OCI-M2 (cell line): ENCODE measurements at regions not wholly inside any gene's neighbourhood (a gene's known extent, or its start where the extent isn't known, plus 50 kb on each side); places are given as distances from the start of the nearest gene placed in this dataset.
A peak's percentile ranks its signal among the peaks of the same experiment; 100 is the strongest.

Experiments
- DNase-seq: peaks from one replicate; lab custom pipeline; 2025; ENCODE audit not compliant: unreplicated experiment; lab: John Stamatoyannopoulos, UW

DNA sequence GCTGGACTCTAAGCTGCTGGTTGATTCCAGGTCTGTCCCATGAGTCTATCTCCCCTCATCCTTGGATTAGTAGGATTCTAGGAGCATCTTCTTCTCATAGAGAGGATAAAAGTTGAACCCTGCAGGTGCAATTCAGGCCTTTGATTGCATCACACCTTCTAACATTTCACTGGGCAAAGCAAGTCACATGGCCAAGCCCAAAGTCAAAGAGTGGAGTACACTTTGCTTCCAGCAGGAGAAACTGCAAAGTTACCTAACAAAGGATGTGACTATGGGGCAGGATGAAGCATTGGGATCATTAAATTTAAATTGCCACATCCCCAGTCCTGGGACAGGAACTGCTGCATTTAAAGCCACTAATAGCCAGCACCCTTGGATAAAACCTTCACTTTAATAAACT lies 51.0 kb upstream of the EGFLAM start:
- no peak for DNase-seq

DNA sequence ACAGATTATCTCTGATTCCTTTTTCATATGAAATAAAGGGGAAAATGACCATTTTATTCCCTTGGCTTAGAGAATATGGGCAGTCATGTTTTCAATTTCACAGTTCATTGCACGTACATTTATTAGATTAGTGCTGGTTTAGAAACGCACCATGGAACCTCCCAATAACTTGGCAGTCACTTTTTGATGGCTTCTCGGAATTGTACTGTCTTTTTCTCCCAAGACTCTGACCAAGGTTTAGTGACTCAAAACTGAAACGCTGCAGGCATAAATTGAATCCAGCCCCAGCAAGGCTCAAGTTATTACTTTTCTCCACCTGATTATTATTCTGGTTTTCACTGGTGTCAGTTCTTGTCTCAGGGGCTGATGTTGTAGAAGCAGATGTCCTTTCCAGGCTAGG lies 55.6 kb upstream of the EGFLAM start:
- DNase-seq: no peak

DNA sequence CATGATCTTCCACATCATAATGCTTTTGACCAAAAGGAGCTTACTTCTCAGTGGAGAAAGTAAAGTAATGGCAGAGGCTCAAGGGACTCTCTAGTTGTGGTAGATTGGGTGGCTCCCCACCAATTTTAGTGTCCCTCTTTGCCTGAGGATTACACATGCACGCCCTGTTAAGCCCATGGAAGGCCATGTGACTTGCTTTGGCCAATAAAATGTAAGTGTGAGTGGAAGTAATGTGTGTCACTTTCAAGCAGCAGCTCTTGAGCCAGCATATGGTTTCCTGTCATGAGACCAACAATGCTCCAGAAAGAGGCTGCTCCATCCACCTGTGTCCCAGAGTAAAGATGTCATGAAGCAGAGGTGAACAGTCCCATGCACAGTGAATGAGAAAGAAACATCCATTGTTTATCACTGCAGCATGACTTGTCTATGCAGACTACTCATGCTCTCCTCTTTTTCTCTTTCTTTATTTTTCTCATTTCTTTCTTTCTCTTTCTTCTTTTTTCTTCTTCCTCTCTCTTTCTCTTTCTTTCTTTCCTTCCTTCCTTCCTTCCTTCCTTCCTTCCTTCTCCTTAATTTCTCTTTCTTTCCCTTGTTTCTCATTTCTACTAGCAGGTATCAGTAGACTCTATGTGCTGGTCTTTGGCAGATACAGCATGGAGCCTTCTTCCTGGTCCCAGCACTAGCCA lies 57.3 kb upstream of the EGFLAM start:
- no peak for DNase-seq

DNA sequence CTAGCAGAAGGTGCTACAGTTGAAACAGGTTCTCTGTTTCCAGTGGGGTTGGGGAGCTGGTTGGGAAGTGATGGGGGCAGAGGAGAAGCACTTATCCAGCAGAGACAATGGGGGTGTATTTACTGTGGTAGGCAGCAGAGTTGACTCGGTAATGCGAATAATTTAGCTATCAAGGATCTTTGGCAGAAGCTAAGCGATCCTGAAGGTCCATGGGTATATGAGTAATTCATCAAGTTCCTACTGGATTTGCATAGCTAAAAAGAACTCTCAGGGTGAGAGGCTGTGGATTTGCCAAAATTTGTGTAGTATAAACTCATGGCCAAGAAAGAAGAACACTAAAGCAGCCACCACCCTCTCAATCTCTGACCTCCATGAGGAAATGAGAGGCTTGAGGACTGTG lies 61.2 kb upstream of the EGFLAM start:
- no peak for DNase-seq

DNA sequence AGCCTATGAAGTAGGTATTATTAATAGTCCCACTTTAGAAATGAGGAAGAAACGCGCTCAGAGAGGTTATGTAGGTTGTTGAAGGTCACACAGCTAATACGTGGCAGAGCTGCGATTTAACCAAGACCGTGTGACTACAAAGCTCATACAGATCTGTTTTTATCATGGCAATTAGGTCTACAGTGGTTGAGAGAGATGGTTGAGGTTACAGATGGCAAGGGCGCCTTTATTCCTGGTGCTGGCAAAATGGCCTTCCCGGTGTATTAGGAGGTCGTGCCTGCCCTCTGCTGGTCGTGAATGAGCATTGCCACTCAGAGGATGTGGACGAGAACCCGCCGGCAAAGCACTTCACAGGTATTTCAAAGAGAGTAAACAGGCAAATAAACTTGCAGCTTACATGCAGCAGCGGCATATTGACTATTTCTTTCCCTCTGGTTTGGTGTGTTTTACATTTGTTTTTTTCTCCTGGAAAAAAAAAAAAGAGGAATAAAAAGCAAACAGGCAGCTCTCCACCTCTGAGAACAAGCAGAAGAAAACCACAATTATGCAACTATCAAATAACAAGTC lies 65.3 kb upstream of the EGFLAM start:
- peak; percentile 2 for DNase-seq

DNA sequence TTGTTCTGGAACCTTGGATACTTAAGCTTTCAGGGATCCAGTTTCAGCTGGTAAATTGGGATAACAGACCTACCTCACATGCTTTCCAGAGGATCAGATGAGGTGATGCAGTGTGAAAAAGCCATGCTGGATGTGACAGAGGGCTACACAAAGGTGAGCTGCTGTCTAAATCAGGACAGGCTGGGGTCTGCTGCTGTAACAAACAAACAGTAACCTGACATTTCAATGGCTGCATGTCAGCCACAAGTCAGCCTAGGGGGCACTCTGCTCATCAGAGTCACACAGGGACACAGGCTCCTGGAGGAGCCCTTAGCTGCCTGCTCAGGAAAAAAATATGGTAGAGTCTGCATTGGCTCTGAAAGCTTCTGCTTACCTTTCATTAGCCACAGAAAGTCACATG lies 66.7 kb upstream of the EGFLAM start:
- no peak for DNase-seq

DNA sequence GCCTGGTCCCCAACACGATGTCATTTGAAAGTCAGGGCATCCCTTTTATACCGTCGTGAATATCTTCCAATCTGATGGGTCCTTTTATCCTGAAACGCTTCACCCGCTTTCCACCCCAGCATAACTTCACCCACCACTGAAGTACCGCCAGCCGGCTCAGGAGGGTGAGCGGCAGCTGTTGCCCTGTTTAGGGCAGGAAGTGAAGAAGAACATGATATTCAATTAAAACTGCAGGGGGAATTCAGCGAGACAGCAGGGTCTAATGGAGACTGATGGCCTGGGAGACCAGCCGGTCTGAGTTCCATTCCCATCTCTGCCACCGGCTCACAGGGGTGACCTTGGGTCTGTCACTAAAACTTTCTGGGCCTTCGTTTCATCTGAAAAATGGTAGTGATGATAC lies 68.2 kb upstream of the EGFLAM start:
- DNase-seq: no peak

DNA sequence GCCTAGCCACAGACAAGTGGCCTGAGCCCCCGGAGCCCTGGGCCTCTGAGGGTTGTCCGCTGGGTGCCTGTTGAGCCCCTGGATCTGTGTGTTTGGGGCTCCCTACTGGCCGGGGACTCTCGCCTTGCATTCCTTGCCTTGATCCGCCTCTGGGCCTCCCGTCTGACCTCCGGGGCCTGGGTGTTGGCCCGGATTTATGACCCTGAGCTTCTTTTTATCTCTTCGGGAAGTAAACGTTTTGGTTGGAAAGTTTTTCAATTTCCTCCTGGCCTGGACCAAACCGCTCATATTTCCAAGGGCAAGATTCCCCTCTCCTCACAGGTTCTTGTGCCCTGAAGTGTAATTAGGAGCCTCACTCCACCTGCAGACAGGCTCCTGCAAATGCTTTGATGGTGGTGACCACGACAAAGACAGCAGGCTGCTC lies 69.3 kb upstream of the EGFLAM start:
- no peak for DNase-seq

DNA sequence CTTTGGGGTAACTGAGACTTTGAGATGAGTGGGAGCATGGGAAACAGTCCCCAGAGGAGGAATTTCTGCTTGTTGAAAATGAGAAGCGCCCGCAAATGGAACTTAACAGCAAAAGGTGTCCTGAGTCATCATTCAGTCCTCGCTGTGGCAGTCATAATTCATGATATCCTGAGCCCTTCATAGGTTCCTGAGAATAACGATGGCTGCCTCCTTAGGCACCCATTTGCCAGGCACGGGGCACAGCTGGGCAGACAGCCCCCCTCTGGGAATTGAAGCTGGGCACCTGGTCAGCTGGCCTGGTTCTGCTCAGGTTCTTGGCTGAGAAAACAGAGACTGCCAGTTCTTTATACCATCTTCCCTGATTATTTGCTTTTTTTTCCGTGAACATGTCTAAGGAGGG lies 69.8 kb upstream of the EGFLAM start:
- DNase-seq: no peak

DNA sequence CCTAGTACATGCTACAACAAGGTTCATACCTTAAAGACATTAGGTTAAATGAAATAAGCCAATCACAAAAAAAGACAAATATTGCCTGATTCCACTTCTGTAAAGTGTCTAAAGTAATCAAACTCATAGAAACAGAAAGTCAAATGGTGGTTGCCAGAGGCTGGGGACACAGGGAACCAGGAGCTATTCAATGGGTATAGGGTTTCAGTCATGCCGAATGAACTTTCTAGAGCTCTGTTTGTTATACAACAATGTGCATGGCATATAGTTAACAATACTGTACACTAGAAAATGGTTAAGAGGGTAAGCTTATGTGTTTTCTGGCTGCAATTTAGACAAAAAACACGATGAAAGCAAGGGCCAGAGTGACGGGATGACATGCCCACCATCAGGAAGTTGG lies 70.8 kb upstream of the EGFLAM start:
- DNase-seq: no peak

DNA sequence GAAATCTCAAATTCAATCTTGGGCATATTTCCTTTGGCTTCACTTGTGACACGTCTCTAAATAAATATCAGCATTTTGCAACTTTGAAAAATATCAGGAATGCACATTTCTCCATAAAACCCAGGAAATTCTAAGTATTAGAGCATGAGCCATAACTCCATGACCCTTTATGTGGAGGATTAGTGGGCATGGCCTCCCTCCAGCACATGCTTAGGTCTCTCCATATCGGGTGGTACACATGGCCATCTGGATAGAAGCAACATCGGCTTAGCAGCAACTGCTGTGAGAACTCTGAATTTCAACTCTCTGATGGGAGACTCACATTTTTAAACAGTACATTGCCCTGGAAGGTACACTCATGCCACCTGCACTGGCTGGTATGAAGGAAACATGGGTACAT lies 73.7 kb upstream of the EGFLAM start:
- no peak for DNase-seq

DNA sequence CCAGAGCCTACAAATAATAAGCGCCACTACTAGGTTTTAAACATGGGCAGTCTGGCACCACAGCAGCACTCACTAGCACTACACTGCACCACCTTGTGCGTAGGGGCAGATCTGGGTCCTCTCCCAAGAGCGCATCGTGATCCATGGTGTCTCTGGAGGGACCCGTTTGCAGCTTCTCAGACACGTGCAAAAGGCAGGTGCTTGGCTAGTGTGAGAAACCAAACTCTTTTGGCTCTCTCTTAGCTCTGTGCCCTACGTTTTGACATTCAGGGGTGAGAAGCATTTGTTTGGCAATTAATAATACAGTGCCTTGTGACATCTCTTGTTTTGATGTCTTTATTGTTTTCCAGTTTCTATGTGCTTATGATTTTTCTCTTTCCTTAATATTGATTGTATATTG lies 75.4 kb upstream of the EGFLAM start:
- no peak for DNase-seq

DNA sequence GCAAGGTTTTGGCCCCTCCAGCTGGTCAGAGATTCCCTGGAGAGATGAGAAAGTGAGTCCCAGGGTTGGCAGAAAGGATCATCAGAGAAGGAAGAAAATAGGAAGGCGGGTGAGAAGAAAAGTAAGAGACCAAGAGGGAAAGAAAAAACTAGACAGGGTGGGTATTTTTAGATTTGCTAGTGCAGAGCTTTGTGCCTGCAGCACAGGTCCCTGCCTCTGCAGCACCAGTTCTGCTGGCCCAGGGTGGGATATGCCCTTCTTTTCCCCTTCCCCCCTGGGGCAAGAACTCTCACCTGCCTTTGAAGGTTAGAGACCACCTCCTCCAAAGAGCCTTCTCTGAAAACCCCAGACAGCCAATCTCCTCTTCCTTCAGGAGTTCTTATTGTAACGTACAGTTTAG lies 90.3 kb upstream of the EGFLAM start:
- no peak for DNase-seq

DNA sequence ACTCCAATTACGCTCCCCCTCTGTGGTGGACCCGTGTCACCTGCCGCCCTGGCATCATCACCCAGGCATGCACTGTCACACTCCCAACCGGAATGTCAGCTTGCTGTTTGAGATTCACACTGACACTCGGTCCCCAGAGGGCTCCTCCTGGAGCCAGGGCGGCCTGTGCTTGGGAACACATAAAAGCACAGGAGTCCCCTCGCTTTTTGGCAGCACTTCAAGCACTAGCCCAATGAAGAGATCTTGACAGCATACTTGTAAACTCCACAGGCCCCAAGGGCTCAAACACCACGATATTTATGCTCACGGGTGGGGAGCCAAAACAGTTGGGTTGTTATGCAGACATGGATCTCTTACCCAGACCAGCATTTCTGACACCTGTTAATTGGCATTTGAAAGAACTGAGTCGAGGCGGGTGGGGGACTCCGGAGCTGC lies 90.8 kb upstream of the EGFLAM start:
- DNase-seq: no peak

DNA sequence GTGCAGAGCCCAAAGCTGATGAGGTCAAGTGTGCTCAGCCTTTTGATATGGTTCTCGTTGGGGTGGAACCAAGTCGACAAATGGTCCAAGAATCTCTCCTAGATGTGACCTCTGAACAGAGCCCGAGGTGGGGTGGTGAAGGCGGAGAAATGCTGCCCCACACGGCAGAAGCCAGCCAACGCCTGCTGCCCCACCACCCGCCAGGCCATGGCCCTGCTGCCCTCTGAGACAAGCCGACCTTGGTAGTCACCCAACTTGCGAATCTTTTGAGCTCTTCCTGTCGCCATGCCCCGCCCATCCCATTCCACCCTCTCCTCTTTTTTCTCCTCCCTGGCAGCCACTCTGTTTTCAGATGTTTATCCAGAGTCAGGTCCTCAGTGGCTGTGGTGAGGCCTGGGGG lies 91.5 kb upstream of the EGFLAM start:
- DNase-seq: no peak

DNA sequence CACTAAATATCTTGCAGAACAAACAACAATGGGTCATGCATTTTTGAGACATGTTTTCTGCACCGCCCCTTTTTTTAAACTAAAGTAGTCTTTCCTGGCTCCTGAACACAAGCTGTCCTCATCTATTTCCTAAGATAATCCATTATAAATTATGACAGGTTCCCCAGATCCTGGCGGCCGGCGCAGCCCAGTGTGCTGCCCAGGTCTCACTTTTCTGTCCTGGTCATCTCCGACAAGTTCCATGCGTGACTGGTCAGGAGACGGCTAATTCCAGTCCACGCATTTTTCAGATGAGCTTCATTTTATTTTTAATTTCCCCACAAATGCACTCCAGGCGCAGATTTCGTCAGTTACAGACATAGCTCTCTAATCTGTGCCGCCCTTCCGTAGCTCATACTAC lies 92.9 kb upstream of the EGFLAM start:
- no peak for DNase-seq

DNA sequence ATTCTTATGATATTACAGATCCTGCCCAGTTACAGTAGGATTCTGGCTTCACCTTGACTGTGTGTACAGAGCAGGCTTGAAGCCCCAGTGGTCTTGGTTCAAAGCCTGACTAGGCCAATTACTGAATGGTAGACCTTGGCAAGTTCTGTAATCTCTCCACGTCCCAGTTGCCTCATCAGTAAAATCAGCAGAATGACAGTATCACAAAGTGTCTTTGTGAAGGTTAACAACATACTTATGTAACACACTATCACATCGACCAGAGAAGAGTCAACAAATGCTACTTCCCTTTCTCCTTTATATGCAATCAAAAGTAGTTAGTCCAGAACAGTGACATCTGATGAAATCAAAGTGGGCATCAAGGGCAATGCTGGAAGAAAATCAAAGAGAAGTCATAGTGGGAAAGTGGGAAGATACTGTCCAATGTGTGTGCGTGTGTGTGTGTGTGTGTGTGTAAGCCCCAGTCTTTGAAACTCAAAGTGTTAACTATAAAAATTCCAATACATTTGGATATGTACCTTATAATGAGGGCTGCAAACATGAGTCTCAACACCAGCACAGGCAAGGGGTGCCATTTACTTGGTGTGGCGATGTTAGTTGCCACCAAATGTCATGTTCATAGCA lies 93.5 kb upstream of the EGFLAM start:
- no peak for DNase-seq

DNA sequence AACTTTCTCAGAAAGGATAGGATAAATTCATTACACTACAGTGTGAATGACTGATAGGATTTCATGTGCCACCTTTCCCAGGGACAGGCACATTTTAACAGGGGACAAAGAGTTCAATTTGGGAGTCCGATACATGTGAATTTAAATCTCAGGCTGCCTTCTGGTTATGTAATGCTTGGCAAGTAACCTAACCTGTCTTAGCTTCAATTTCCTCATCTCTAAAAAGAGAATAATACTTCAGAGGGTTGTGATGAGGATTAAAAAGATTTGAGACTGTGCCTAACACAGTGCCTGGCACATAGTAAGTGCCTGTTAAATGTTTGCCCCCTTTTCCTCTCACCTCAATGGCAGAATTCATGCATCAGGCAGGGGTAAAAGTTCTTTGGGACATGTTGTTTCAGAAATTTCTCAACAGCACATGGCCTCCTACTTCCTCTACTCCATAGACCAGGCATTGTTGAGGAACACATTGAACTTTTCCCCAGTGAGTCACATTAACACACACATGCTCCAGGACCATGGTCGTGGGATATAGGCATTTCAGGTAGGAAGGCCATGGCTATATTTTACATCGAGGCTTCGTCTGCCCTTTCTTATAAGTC lies 94.6 kb upstream of the EGFLAM start:
- no peak for DNase-seq

DNA sequence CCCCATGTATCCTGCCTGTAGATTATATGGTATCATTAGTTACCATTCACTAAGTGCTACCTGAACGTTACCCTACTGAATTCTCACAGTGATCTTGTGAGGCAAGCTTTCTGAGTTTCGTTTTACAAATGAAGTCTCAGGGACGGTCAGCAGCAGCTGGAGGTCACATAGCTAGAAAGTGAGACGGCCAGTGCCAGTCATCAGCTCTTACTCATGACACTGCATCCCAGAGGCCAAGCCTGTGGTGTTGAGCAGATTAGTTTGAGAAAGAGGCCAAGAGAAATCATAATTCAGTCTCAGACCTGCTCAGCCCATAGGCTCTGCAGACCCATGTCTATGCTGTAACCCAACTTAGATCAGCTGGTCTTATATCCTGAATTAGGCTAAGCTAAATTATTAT lies 95.7 kb upstream of the EGFLAM start:
- DNase-seq: no peak

DNA sequence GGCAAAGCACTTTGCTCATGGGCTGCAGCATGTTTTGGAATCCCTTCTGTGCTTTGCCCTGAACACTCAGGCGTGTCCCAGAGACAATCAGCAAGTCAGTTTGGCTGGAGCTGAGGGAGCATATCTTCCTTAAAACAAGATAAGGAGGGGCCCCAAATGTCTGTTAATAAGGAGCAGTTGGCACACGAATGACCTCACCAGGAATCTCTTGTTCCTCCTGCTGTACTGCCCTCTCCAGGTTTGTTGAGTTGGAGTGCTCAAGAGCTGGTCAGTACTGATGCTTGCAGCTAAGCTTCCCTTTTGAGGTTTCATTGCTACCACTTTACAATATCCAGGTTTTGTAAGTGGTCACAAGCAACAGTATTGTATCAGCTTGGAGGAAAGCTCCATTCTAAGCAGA lies 101.3 kb upstream of the EGFLAM start:
- no peak for DNase-seq

DNA sequence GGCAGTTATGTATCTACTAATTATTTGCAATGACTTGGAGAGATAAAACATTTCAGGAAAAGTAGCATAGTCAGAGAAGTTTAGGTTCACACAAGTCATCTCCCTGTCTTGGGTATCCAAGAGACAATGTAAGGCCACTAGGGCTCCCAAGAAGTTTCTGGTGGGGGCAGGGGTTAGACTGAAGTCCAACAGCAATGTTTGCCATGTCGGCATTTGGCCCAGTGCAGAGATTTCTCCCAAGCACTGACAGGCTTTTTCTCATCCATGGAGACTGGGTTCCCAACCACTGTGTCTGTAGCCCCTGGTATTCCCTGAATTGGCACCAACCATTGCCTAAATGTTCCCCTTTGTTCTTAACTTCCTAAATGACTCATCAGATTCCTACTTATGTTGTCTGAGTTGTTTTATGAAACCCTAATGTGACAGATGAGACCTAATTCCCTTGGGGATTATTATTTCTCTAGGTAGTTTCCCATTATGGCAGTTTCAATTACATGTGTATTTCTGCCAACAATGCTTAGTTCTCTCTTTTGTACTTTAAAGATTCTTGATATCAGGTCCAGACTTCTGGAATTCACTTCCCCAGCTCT lies 103.6 kb upstream of the EGFLAM start:
- DNase-seq: no peak

DNA sequence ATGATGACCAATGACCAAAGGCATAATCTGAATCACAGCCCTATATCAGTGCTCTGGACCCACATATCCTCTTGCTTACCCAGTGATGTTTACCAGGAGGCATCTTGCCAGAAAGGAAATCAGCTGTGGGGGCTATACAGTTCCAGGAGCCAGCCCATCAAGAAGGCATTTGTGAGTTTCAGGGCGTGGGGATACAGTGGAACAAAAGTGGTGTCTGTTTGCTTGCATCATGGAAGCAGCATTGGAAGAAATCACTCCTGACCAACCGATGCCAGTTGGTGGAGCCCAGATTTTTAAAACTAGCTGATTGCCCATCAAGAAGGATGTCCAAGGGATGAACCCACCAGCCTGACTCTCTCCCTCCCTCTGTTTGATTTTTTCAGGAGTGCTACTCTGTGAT lies 106.5 kb upstream of the EGFLAM start:
- no peak for DNase-seq
